ENCODE measurements at regions not wholly inside any gene's neighbourhood (a gene's known extent, or its start where the extent isn't known, plus 50 kb on each side); places are given as distances from the start of the nearest gene placed in this dataset.

- no peak for TF ChIP-seq CTCF (IDR thresholded peaks at IDR 0.05)
- TF ChIP-seq POLR2A (IDR thresholded peaks at IDR 0.05), result no peak
These were observed 294.2 kb upstream of the SKOR2 start for GRCh38 chr18:47545613-47546012.

Data from right lobe of liver (tissue), 4 donors.